A673 (cell line): ENCODE measurements at regions not wholly inside any gene's neighbourhood (a gene's known extent, or its start where the extent isn't known, plus 50 kb on each side); places are given as distances from the start of the nearest gene placed in this dataset.
"Not testable (repeated sequence)": the region's sequence is repeated elsewhere in the genome, so short reads cannot be mapped to it uniquely, and the experiment has no call there.

Experiments
- BruUV-seq: library from RNA; stranded (reverse); fragments of 400-500 nt; replicated peaks from 2 replicates; lab custom pipeline; 2021; lab: Mats Ljungman, UMichigan
- CTCF ChIA-PET: fragments of 300-600 bp; sonication (Branson Sonifier 250); formaldehyde crosslinking; loops from one replicate; lab custom pipeline; 2022; ENCODE audit warnings: antibody characterized with exemption; lab: Charles Lee
- POLR2A ChIA-PET: fragments of 300-600 bp; sonication (Branson Sonifier 250); formaldehyde crosslinking; loops from one replicate; lab custom pipeline; 2022; ENCODE audit warnings: antibody characterized with exemption; ENCODE audit not compliant: low non-redundant PET; lab: Charles Lee
- DNase-seq: peaks from one replicate; pipeline ENCODE4 v3.0.0-alpha.2; 2015; ENCODE audit warnings: low spot score
- H3K27ac ChIP-seq: fragments of 200-600 bp; sonication (generic); 2 replicates; pipeline ENCODE4 v1.5.1; 2016; ENCODE audit warnings: mixed run types, low read depth, mild to moderate bottlenecking, mixed read lengths, antibody characterized with exemption, low read length; ENCODE audit not compliant: poor library complexity, severe bottlenecking
- H3K27me3 ChIP-seq: fragments of 200-600 bp; sonication (generic); replicated peaks from 2 replicates; pipeline ENCODE4 v1.6.1; 2017; ENCODE audit warnings: mixed run types, low read depth, mild to moderate bottlenecking, mixed read lengths, antibody characterized with exemption, low read length; ENCODE audit not compliant: insufficient read depth, poor library complexity
- H3K36me3 ChIP-seq: fragments of 200-600 bp; sonication (generic); 2 replicates; pipeline ENCODE4 v1.6.1; 2016; ENCODE audit warnings: mixed run types, mild to moderate bottlenecking, mixed read lengths, antibody characterized with exemption, low read length; ENCODE audit not compliant: insufficient read depth, poor library complexity, severe bottlenecking
- H3K4me1 ChIP-seq: fragments of 200-600 bp; sonication (generic); 2 replicates; pipeline ENCODE4 v1.6.1; 2017; ENCODE audit warnings: mixed run types, mild to moderate bottlenecking, mixed read lengths, antibody characterized with exemption, low read length; ENCODE audit not compliant: insufficient read depth, poor library complexity, severe bottlenecking
- H3K4me3 ChIP-seq: fragments of 200-600 bp; sonication (generic); 2 replicates; pipeline ENCODE4 v1.5.1; 2016; ENCODE audit warnings: low read depth, mixed run types, mild to moderate bottlenecking, mixed read lengths, low read length; ENCODE audit not compliant: poor library complexity, severe bottlenecking
- H3K9me3 ChIP-seq: fragments of 200-600 bp; sonication (generic); 2 replicates; pipeline ENCODE4 v1.6.1; 2016; ENCODE audit warnings: mixed run types, low read depth, mild to moderate bottlenecking, mixed read lengths, antibody characterized with exemption, low read length; ENCODE audit not compliant: poor library complexity, severe bottlenecking
- CTCF ChIP-seq: fragments of 300-800, 200-600 bp; sonication (generic); conservative IDR thresholded peaks from 2 replicates; pipeline ENCODE4 v1.5.1; 2017; ENCODE audit warnings: low read depth, mild to moderate bottlenecking, antibody characterized with exemption, low read length, moderate library complexity, mixed read lengths
- EZH2 ChIP-seq: fragments of 200-600 bp; sonication (generic); IDR thresholded peaks from 2 replicates; pipeline ENCODE4 v1.6.1; 2017; ENCODE audit warnings: borderline replicate concordance, low read depth, mild to moderate bottlenecking, mixed read lengths, antibody characterized with exemption, low read length; ENCODE audit not compliant: poor library complexity, severe bottlenecking
- intact Hi-C: fragments of 100-400 bp; cut with micrococcal nuclease; formaldehyde crosslinking; loops from one replicate; pipeline ENCODE4 v1.10.0; 2022; ENCODE audit not compliant: unreplicated experiment

- H3K4me3 ChIP-seq, result no peak overlapping the region
- ChIA-PET CTCF (no interaction called here), POLR2A (no interaction called here)
- no peak for DNase-seq
- H3K36me3 ChIP-seq, result no peaks in the 10 kb centered on the region
- intact Hi-C loops, result no loop called here
- BruUV-seq, result no TSS peak
- H3K4me1 ChIP-seq, result no peaks in the 10 kb centered on the region
- no peaks in the 10 kb centered on the region for H3K9me3 ChIP-seq
- H3K27me3 ChIP-seq, result no peaks in the 10 kb centered on the region
- no peak overlapping the region for H3K27ac ChIP-seq
- TF ChIP-seq EZH2 (no peak), CTCF (peak; percentile 58)
Observed at GRCh38 chr10:118827466-118828155, 72.8 kb upstream of the CACUL1 start.

GRCh38 chr10:118832241-118832651 lies 77.5 kb upstream of the CACUL1 start:
- TF ChIP-seq CTCF (no peak), EZH2 (no peak)
- no peak for DNase-seq
- ChIA-PET POLR2A (no interaction called here), CTCF (no interaction called here)
- BruUV-seq, result no TSS peak
- H3K27ac ChIP-seq, result no peak overlapping the region
- H3K36me3 ChIP-seq, result no peaks in the 10 kb centered on the region
- H3K27me3 ChIP-seq, result no peaks in the 10 kb centered on the region
- H3K9me3 ChIP-seq, result no peaks in the 10 kb centered on the region
- no peaks in the 10 kb centered on the region for H3K4me1 ChIP-seq
- intact Hi-C loops, result no loop called here
- H3K4me3 ChIP-seq, result no peak overlapping the region

GRCh38 chr10:118834370-118834769 lies 79.6 kb upstream of the CACUL1 start:
- POLR2A ChIA-PET, H3K36me3 ChIP-seq, BruUV-seq: not testable (repeated sequence)

More at GRCh38 chr10:118834370-118834769, 79.6 kb upstream of the CACUL1 start:
- H3K4me1 ChIP-seq, DNase-seq, H3K27me3 ChIP-seq, H3K9me3 ChIP-seq, CTCF ChIA-PET, H3K4me3 ChIP-seq, intact Hi-C loops, H3K27ac ChIP-seq: not testable (repeated sequence)
